GM21526 (cell line): ENCODE measurements at regions not wholly inside any gene's neighbourhood (a gene's known extent, or its start where the extent isn't known, plus 50 kb on each side); places are given as distances from the start of the nearest gene placed in this dataset.
"Not testable (repeated sequence)": the region's sequence is repeated elsewhere in the genome, so short reads cannot be mapped to it uniquely, and the experiment has no call there.

Source experiments
- ATAC-seq: cut with Tn5 transposase; IDR thresholded peaks from one replicate; pipeline ENCODE4 v1.9.1; 2021; ENCODE audit warnings: moderate library complexity; ENCODE audit not compliant: unreplicated experiment, low FRiP score

GRCh38 chr15:21357056-21357455 is 83.2 kb downstream of the POTEB3 start:
- not testable (repeated sequence) for ATAC-seq

- not testable (repeated sequence) for ATAC-seq
Observed at GRCh38 chr15:21355944-21356343, 84.4 kb downstream of the POTEB3 start.

DNA sequence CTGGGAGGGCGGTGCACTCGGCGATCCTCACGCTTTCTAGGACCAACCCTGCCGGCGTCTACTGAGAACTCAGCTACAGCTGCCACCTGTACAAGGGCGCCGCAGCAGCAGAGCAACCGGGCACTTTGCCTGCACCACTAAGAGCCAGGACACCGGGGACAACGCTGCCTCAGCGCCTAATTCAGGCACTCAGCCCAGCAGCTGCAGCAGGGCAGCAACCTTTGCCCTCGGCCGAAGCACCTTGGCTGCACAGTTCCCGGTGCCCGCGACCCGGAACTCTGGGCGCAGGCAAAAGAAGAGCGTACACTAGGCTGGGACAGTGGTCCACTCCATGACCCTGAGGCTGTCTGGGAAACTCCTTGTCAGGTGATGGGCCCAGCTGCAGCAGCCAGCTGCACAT is 85.7 kb downstream of the POTEB3 start:
- not testable (repeated sequence) for ATAC-seq

DNA sequence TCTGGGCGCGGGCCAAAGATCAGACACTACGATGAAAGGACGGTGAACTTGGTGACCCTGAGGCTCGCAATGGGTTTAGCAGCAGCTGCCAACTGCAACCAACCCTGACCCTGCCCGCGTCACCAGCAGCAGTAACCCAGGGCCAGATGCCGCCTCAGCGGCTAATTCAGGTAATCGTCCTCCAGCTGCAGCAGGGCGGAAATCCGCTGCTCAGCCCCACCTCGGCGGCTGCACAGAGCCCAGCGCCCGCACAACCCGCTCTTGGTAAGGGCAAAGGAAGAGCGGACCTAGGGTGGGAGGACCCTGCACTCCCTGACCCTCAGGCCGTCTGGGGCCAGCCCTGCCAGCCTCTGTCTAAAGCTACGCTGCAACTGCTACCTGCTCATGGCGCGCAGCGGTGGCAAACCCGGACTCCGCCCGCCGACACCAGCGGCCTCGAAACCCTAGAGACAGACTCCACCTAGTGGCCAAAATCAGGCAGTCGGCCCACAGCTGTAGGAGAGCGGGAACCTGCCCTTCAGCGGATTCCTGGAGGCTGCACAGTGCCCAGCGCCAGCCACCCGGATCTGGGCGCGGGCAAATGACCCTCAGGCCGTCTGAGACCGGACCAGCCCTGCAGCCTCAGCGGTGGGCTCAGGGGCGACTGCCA is 87.5 kb downstream of the POTEB3 start:
- not testable (repeated sequence) for ATAC-seq

- not testable (repeated sequence) for ATAC-seq
Observed at GRCh38 chr15:21344960-21345359, 95.3 kb downstream of the POTEB3 start.

DNA sequence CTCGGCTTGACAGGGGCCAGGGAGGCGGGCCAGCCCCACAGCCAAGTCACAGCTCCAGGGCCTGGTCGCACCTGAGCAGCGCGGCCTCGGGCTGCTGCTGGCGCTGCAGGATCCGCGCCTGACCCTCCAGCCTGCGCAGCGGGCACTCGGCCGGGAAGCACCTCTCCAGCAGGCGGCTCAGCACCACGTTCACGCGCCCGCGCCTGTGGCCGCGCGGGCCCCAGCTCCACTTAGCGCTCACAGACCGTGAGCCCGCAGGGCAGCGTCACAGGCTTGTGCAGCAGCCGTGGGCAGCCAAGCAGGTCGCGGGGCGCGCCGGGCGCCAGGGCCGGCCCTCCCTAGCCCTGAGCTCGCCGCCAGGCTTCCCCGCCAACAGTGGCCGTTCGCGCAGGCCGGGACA is 95.8 kb downstream of the POTEB3 start:
- not testable (repeated sequence) for ATAC-seq

DNA sequence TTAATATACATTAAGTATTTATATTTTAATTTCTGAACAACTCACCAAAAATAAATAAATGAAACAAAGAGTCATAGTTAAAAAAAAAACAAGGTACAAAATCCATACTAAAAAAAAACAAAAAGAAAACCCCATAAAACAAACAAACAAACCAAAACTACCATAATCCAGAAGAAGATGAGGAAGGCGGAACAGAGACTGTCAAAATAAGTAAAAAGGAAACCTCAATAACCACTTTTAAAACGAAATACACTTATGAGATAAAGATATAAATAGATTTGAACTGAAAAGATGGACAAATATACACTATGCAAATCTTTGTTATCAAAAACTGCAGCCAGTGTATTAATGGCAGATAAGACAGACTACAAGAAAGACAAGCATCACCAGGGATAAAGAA is 103.3 kb downstream of the POTEB3 start:
- not testable (repeated sequence) for ATAC-seq

- ATAC-seq = not testable (repeated sequence)
Observed at GRCh38 chr15:21324720-21325460, 115.4 kb downstream of the POTEB3 start.

- ATAC-seq = not testable (repeated sequence)
Observed at GRCh38 chr15:21284353-21284752, 155.9 kb downstream of the POTEB3 start.

- ATAC-seq = peak; percentile 80
Observed at GRCh38 chr15:21283210-21283609, 157.1 kb downstream of the POTEB3 start.

DNA sequence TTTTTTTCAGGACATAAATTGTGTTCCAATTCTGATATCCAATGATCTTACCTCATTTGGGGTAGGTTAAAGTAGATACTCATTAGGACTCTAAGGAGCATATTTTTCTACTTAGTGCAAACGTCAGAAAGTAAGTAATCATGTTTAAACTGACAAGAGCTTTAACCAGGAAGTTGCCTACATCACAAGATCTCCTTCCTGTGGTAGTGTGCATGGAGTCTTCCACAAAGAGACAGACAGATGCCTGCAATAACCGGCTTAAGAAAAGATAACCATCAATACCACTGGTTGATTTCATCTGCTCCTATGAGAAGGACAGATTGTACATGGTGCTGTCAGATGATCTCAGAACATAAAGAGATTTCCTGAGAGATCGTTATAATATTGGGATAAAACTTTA is 160.0 kb downstream of the POTEB3 start:
- ATAC-seq = not testable (repeated sequence)

- ATAC-seq = not testable (repeated sequence)
Observed at GRCh38 chr15:21272176-21272982, 167.9 kb downstream of the POTEB3 start.

- no peak for ATAC-seq
Observed at GRCh38 chr15:21271566-21271965, 168.7 kb downstream of the POTEB3 start.

- no peak for ATAC-seq
Observed at GRCh38 chr15:21270474-21270873, 169.8 kb downstream of the POTEB3 start.

- not testable (repeated sequence) for ATAC-seq
Observed at GRCh38 chr15:21269673-21270072, 170.6 kb downstream of the POTEB3 start.

DNA sequence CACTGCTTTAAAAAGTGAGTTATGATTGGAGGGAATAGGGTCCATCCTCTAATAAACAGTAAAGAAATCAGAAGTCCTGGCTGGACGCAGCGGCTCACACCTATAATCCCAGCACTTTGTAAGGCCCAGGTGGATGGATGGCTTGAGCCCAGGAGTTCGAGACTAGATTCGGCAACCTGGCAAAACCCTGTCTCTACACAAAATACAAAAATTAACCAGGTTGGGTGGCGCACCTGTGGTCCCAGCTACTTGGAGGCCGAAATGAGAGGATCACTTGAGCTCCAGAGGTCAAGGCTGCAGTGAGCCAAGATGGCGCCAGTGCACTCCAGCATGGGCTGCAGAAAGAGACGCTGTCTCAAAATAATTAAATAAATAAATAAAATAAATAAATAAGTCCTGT is 171.2 kb downstream of the POTEB3 start:
- no peak for ATAC-seq

DNA sequence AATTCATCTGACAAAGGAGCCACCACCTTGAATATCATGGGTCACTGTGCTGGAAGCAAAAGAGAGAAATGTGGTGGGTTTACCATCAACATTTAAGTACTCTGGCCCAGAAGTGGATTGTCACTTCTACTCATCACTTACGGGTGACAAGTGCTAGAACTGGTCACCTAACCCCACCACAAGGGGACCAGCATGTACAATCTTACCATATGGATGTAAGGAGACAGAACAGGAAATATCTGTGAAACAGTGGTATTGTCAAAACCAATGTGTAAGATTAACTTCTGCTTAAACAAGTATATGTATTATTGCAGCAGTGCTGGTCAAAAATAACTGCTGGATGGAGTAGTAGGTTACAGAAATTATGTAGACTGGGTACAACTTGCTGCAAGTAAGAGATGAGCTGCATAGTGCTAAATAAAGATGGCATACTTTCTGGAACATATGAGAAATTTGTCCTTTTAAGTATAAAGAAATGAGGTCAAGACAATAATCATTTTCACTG is 171.8 kb downstream of the POTEB3 start:
- ATAC-seq = no peak

DNA sequence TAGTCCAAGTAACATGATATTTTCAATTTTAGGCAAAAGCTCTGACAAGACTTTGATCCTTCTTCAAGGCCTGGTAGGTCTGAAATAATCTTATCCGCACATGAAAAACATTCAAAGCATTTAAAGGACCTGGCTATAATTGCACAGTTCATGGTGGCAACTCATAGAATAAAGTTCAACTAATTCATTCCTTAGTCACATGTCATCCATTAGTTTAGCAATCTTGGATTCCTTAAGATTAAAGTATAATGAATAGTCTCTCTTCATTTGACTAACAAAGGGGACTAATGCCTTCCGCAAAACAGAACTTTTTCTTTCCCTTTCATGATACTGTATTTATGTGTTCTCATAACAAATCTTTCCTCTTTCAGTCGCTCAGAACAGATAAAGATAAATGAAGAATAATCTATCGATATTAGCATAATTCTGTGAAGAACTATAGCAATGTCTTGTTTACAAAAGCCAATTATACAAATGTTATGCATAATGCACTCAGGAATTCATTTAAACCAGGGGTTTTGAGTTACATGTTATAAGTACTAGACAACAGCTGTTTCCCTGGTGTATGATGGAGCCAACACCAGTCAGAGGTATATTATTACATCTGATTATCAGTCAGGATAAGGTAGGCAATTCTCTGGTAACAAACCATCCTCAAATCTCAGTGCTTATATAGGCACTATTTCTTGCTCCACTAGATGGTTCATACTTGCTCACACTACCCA is 172.5 kb downstream of the POTEB3 start:
- no peak for ATAC-seq

GRCh38 chr15:21267226-21267625 is 173.1 kb downstream of the POTEB3 start:
- no peak for ATAC-seq

DNA sequence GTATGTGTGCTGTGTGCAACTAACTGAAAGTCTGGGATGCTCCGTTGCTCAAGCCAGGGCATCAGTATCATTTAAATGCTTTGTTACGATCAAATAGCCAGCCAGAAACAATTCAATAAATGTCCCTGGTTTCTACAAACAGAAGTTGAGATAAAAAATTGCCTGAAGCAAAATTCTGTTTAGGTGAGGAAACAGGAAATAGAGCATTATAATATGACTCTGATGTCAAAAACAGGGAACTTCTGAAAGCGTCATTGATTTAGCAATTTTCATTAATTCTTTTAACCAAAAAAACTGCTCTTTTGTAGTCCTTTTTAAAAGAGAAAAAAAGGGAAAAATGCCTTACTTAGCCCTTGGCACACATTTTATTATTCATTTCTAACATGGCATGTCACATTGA is 174.7 kb downstream of the POTEB3 start:
- ATAC-seq = not testable (repeated sequence)
